Adrenal gland (tissue), 5 donors: ENCODE measurements at regions not wholly inside any gene's neighbourhood (a gene's known extent, or its start where the extent isn't known, plus 50 kb on each side); places are given as distances from the start of the nearest gene placed in this dataset.

ENCODE experiments used
- CTCF ChIP-seq, 6 experiments: fragments of 450-650 bp in 4 of 6; fragments of 200-600 bp in 2 of 6; sonication (generic) in 1 of 6; IDR thresholded peaks; 1 replicate in 5 of 6; 2 replicates in 1 of 6; pipeline versions ENCODE4 v1.5.1 to v1.8.0; 2016 to 2021; ENCODE audit warnings: antibody characterized with exemption in 6 of 6, mild to moderate bottlenecking in 2 of 6, moderate library complexity in 1 of 6
- POLR2A ChIP-seq, 2 donors: fragments of 450-650 bp; IDR thresholded peaks; one replicate each; pipeline ENCODE4 v1.6.1; 2017; ENCODE audit warnings: antibody characterized with exemption in 2 of 2, mild to moderate bottlenecking in 2 of 2, moderate library complexity in 1 of 2
- donor health status: DM: no; HTN: no; CAD: no.

GRCh38 chr1:194277927-194278326 is 1091.5 kb upstream of the B3GALT2 start:
- TF ChIP-seq CTCF (IDR thresholded peaks at IDR 0.05) (no peak), POLR2A (IDR thresholded peaks at IDR 0.05) (no peak)
